ENCODE measurements at regions not wholly inside any gene's neighbourhood (a gene's known extent, or its start where the extent isn't known, plus 50 kb on each side); places are given as distances from the start of the nearest gene placed in this dataset.
"Not testable (repeated sequence)": the region's sequence is repeated elsewhere in the genome, so short reads cannot be mapped to it uniquely, and the experiment has no call there.

- no peak for DNase-seq
These were observed 367.6 kb upstream of the AGA start for GRCh38 chr4:177809791-177810190.

- no peak for DNase-seq
These were observed 368.0 kb upstream of the AGA start for GRCh38 chr4:177810220-177810619.

GRCh38 chr4:177818392-177818791, 376.2 kb upstream of the AGA start:
- not testable (repeated sequence) for DNase-seq

GRCh38 chr4:177826973-177827372, 384.7 kb upstream of the AGA start:
- no peak for DNase-seq

GRCh38 chr4:177841258-177841657, 399.0 kb upstream of the AGA start:
- DNase-seq: no peak

- no peak for DNase-seq
These were observed 411.0 kb upstream of the AGA start for GRCh38 chr4:177853229-177853628.

GRCh38 chr4:177855507-177856197, 413.4 kb upstream of the AGA start:
- no peak for DNase-seq

GRCh38 chr4:177860171-177860570, 417.9 kb upstream of the AGA start:
- DNase-seq: no peak

- no peak for DNase-seq
These were observed 419.4 kb upstream of the AGA start for GRCh38 chr4:177861551-177862094.

- DNase-seq: no peak
These were observed 420.4 kb upstream of the AGA start for GRCh38 chr4:177862541-177863176.

GRCh38 chr4:177879851-177880250, 437.6 kb upstream of the AGA start:
- DNase-seq: no peak

GRCh38 chr4:177895136-177895535, 452.9 kb upstream of the AGA start:
- no peak for DNase-seq

- DNase-seq: no peak
These were observed 459.5 kb upstream of the AGA start for GRCh38 chr4:177901786-177902185.

- no peak for DNase-seq
These were observed 460.1 kb upstream of the AGA start for GRCh38 chr4:177902386-177902785.

GRCh38 chr4:177907736-177908424, 465.6 kb upstream of the AGA start:
- DNase-seq: no peak

GRCh38 chr4:177921715-177922114, 479.5 kb upstream of the AGA start:
- DNase-seq: no peak

- no peak for DNase-seq
These were observed 481.7 kb upstream of the AGA start for GRCh38 chr4:177923888-177924287.

GRCh38 chr4:177937041-177937440, 494.8 kb upstream of the AGA start:
- DNase-seq: no peak

- no peak for DNase-seq
These were observed 496.0 kb upstream of the AGA start for GRCh38 chr4:177938226-177938625.

GRCh38 chr4:177945268-177945667, 503.0 kb upstream of the AGA start:
- no peak for DNase-seq

- DNase-seq: no peak
These were observed 505.4 kb upstream of the AGA start for GRCh38 chr4:177947607-177948006.

- DNase-seq: no peak
These were observed 506.6 kb upstream of the AGA start for GRCh38 chr4:177948853-177949252.

GRCh38 chr4:177951026-177951425, 508.8 kb upstream of the AGA start:
- DNase-seq: no peak

- no peak for DNase-seq
These were observed 510.5 kb upstream of the AGA start for GRCh38 chr4:177952723-177953122.

Measured in activated effector memory CD4-positive, alpha-beta T cell treated with Interleukin-2 at 50 U/mL for 16 hours (primary cell).